ENCODE measurements at regions not wholly inside any gene's neighbourhood (a gene's known extent, or its start where the extent isn't known, plus 50 kb on each side); places are given as distances from the start of the nearest gene placed in this dataset.

DNA sequence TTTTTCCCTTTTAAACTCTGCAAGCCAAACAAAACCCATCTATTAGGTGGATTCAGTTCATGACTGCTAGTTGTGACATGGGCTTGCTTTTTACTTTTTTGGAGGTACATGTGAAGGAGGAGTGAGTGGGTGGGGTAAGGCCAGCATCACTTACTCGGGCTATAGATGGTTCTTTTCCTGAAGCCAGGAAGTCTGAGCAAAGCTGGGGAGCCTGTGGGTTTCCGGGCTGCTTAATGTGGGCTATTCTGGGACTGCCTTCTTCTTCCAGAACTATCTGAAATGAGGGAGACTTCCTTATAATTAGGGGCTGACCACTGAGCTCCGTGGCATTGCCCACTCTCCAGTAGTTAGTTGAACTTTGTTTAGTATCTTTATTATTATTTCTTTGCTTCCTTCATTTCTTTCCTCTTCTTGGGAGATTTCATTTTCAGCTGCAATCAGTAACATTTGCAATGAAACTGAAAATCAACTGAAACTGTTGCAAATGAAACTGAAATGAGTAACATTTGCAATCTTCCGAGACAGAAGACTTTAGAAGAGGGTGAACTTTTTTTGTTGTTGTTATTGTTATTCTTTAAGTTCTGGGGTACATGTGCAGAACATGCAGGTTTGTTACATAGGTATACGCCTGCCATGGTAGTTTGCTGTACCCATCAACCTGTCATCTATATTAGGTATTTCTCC, 204.9 kb downstream of the LRRC70 start:
- TF ChIP-seq, protein P1, sequence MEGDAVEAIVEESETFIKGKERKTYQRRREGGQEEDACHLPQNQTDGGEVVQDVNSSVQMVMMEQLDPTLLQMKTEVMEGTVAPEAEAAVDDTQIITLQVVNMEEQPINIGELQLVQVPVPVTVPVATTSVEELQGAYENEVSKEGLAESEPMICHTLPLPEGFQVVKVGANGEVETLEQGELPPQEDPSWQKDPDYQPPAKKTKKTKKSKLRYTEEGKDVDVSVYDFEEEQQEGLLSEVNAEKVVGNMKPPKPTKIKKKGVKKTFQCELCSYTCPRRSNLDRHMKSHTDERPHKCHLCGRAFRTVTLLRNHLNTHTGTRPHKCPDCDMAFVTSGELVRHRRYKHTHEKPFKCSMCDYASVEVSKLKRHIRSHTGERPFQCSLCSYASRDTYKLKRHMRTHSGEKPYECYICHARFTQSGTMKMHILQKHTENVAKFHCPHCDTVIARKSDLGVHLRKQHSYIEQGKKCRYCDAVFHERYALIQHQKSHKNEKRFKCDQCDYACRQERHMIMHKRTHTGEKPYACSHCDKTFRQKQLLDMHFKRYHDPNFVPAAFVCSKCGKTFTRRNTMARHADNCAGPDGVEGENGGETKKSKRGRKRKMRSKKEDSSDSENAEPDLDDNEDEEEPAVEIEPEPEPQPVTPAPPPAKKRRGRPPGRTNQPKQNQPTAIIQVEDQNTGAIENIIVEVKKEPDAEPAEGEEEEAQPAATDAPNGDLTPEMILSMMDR (IDR thresholded peaks at IDR 0.05; ENCODE audit: unreplicated experiment), result no peak
- ChIA-PET POLR2A (no interaction called here), CTCF (no interaction called here)
- H3K27me3 Mint-ChIP-seq (ENCODE audit: insufficient read depth, unreplicated experiment), result no peaks in the 10 kb centered on the region
- no peak overlapping the region for H3K4me3 Mint-ChIP-seq (ENCODE audit: unreplicated experiment)
- H3K9me3 Mint-ChIP-seq (ENCODE audit: unreplicated experiment), result no peaks in the 10 kb centered on the region
- no peak overlapping the region for H3K27ac Mint-ChIP-seq (ENCODE audit: low read depth, unreplicated experiment)
- no TSS peak for BruUV-seq (replicated peaks)
- H3K36me3 Mint-ChIP-seq (ENCODE audit: insufficient read depth, unreplicated experiment), result no peaks in the 10 kb centered on the region
- intact Hi-C loops (cut with micrococcal nuclease), result no loop called here
- no peak for DNase-seq (ENCODE audit: unreplicated experiment)
- H3K4me1 Mint-ChIP-seq (ENCODE audit: insufficient read depth, unreplicated experiment), result no peaks in the 10 kb centered on the region

DNA sequence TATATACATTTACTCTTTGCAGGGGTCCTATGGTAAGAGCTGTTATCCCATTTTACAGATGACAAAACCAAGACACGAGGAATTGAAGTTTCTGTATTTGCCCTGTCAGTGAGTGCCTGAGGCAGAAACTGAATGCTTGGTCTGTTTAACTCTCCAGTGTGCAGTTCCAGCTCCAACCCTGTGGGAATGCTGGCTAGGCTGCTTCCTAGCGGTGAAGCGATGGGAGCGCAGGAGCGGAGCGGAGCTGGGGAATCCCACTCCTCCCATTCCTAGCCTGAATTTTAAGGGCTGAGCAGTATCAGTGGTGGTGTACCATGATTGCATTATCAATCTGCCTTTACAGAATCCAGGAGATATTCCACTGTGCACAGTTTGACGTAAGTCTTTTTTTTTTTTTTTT, 202.3 kb downstream of the LRRC70 start:
- intact Hi-C loops (cut with micrococcal nuclease), result no loop called here
- no peak overlapping the region for H3K4me3 Mint-ChIP-seq (ENCODE audit: unreplicated experiment)
- CTCF ChIA-PET, result interaction anchor here (0.5 to 5.0 kb wide), 10 partner anchors 7 to 323 kb away, joined by 3 to 40 read pairs (median 4); no protein-coding TSS in a partner anchor
- no TSS peak for BruUV-seq (replicated peaks)
- H3K27ac Mint-ChIP-seq (ENCODE audit: low read depth, unreplicated experiment), result no peak overlapping the region
- H3K27me3 Mint-ChIP-seq (ENCODE audit: insufficient read depth, unreplicated experiment), result no peaks in the 10 kb centered on the region
- no peaks in the 10 kb centered on the region for H3K4me1 Mint-ChIP-seq (ENCODE audit: insufficient read depth, unreplicated experiment)
- H3K36me3 Mint-ChIP-seq (ENCODE audit: insufficient read depth, unreplicated experiment), result no peaks in the 10 kb centered on the region
- no peaks in the 10 kb centered on the region for H3K9me3 Mint-ChIP-seq (ENCODE audit: unreplicated experiment)
- TF ChIP-seq, protein P1 (IDR thresholded peaks at IDR 0.05; ENCODE audit: unreplicated experiment), result no peak
- POLR2A ChIA-PET, result interaction anchor here (0.9 kb wide), 1 partner anchor 13 kb away, joined by 5 read pairs; no protein-coding TSS in a partner anchor
- no peak for DNase-seq (ENCODE audit: unreplicated experiment)

DNA sequence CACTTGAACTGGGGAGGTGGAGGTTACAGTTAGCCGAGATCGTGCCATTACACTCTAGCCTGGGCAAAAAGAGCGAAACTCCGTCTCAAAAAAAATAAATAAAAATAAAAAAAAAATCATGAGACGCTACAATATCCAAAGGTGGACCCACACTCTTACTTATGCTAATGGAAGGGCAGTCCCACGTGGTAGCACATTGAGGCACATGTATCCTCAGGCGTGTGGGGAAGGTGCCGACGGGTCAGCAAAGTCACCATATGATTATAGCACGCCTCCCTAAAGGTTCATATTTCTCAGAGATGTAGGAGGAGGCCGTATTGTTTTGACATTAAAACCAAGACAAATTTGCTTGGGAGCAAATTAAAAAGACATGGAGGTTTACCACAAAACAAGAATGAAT, 201.6 kb downstream of the LRRC70 start:
- POLR2A ChIA-PET, result interaction anchor here (0.9 kb wide), 1 partner anchor 13 kb away, joined by 5 read pairs; no protein-coding TSS in a partner anchor
- DNase-seq (ENCODE audit: unreplicated experiment), result no peak
- no TSS peak for BruUV-seq (replicated peaks)
- no peak overlapping the region for H3K4me3 Mint-ChIP-seq (ENCODE audit: unreplicated experiment)
- TF ChIP-seq, protein P1 (IDR thresholded peaks at IDR 0.05; ENCODE audit: unreplicated experiment), result no peak
- no peaks in the 10 kb centered on the region for H3K36me3 Mint-ChIP-seq (ENCODE audit: insufficient read depth, unreplicated experiment)
- H3K9me3 Mint-ChIP-seq (ENCODE audit: unreplicated experiment), result no peaks in the 10 kb centered on the region
- intact Hi-C loops (cut with micrococcal nuclease), result no loop called here
- CTCF ChIA-PET, result interaction anchor here (0.5 to 5.0 kb wide), 13 partner anchors 8 to 372 kb away, joined by 3 to 40 read pairs (median 3); no protein-coding TSS in a partner anchor
- no peak overlapping the region for H3K27ac Mint-ChIP-seq (ENCODE audit: low read depth, unreplicated experiment)
- no peaks in the 10 kb centered on the region for H3K27me3 Mint-ChIP-seq (ENCODE audit: insufficient read depth, unreplicated experiment)
- no peaks in the 10 kb centered on the region for H3K4me1 Mint-ChIP-seq (ENCODE audit: insufficient read depth, unreplicated experiment)

DNA sequence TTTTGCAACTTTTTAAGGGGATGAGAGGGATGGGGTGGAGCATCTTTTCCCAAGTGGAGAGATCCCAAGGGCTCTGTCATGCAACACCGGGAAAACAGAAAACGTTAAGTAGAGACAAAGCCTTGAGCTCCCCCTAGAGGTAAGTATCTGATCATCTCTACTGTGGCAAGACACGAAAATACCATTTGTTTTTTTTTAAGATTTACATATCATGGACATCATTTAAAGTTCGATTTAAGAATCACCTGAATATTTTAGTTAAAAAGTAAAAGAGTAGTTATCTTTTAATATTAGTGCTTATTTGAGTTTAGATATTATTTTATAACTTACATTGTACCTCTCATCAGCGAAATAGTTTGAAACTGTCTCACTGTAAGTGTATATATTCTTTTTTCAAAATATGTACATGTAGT, 200.4 kb downstream of the LRRC70 start:
- intact Hi-C loops (cut with micrococcal nuclease), result loop anchor here (1.0 kb wide), 2 partner anchors 319 to 336 kb away; no protein-coding TSS in a partner anchor
- Mint-ChIP-seq H3K4me1 (ENCODE audit: insufficient read depth, unreplicated experiment) (no peaks in the 10 kb centered on the region), H3K27me3 (ENCODE audit: insufficient read depth, unreplicated experiment) (no peaks in the 10 kb centered on the region), H3K27ac (ENCODE audit: low read depth, unreplicated experiment) (no peak overlapping the region), H3K4me3 (ENCODE audit: unreplicated experiment) (no peak overlapping the region), H3K36me3 (ENCODE audit: insufficient read depth, unreplicated experiment) (no peaks in the 10 kb centered on the region), H3K9me3 (ENCODE audit: unreplicated experiment) (no peaks in the 10 kb centered on the region)
- BruUV-seq (replicated peaks), result no TSS peak
- POLR2A ChIA-PET, result no interaction called here
- TF ChIP-seq, protein P1 (IDR thresholded peaks at IDR 0.05; ENCODE audit: unreplicated experiment), result peak; percentile 61
- DNase-seq (ENCODE audit: unreplicated experiment), result peak; percentile 69
- CTCF ChIA-PET, result interaction anchor here (0.6 to 5.0 kb wide), 22 partner anchors 9 to 1840 kb away, joined by 3 to 40 read pairs (median 4); no protein-coding TSS in a partner anchor

Measured in MCF 10A (cell line).